ENCODE measurements at regions not wholly inside any gene's neighbourhood (a gene's known extent, or its start where the extent isn't known, plus 50 kb on each side); places are given as distances from the start of the nearest gene placed in this dataset.

GRCh38 chr2:234368861-234369261 lies 128.0 kb downstream of the ARL4C start:
- Histone ChIP-seq H3F3A (ENCODE audit: control insufficient read depth, insufficient read depth) (no peaks in the 10 kb centered on the region), H3K4me1 (ENCODE audit: control insufficient read depth, low read length) (no peaks in the 10 kb centered on the region), H3K27ac (ENCODE audit: low read depth, low read length) (no peak overlapping the region), H3K27me3 (ENCODE audit: control insufficient read depth, low read length) (no peaks in the 10 kb centered on the region), H3K4me2 (ENCODE audit: low read length) (no peak overlapping the region), H3K9me3 (ENCODE audit: control insufficient read depth, insufficient read depth, low read length) (no peaks in the 10 kb centered on the region), H3K79me2 (ENCODE audit: control insufficient read depth, low read length) (no peaks in the 10 kb centered on the region), H3K9me2 (replicated peaks; ENCODE audit: control insufficient read depth, low read length) (no peaks in the 10 kb centered on the region), H4K20me1 (ENCODE audit: control insufficient read depth, insufficient read depth, low read depth, low read length) (no peaks in the 10 kb centered on the region), H3K36me3 (ENCODE audit: control insufficient read depth, low read length) (no peaks in the 10 kb centered on the region), H3K4me3 (ENCODE audit: low read length) (no peak overlapping the region)
- no peak for TF ChIP-seq CTCF (IDR thresholded peaks at IDR 0.05; ENCODE audit: low read depth, low read length, poor library complexity, severe bottlenecking)
- no peak for TF ChIP-seq EZH2phosphoT487 (IDR thresholded peaks at IDR 0.05; ENCODE audit: borderline replicate concordance, low read length)

- no peaks in the 10 kb centered on the region for H3K79me2 ChIP-seq (ENCODE audit: control insufficient read depth, low read length)
- no peak overlapping the region for H3K4me3 ChIP-seq (ENCODE audit: low read length)
- H4K20me1 ChIP-seq (ENCODE audit: control insufficient read depth, insufficient read depth, low read depth, low read length): no peaks in the 10 kb centered on the region
- H3K4me2 ChIP-seq (ENCODE audit: low read length): no peak overlapping the region
- no peaks in the 10 kb centered on the region for H3K4me1 ChIP-seq (ENCODE audit: control insufficient read depth, low read length)
- no peaks in the 10 kb centered on the region for H3F3A ChIP-seq (ENCODE audit: control insufficient read depth, insufficient read depth)
- no peak overlapping the region for H3K27ac ChIP-seq (ENCODE audit: low read depth, low read length)
- no peaks in the 10 kb centered on the region for H3K36me3 ChIP-seq (ENCODE audit: control insufficient read depth, low read length)
- TF ChIP-seq EZH2phosphoT487 (IDR thresholded peaks at IDR 0.05; ENCODE audit: borderline replicate concordance, low read length) (no peak), CTCF (IDR thresholded peaks at IDR 0.05; ENCODE audit: low read depth, low read length, poor library complexity, severe bottlenecking) (no peak)
- no peaks in the 10 kb centered on the region for H3K27me3 ChIP-seq (ENCODE audit: control insufficient read depth, low read length)
- no peaks in the 10 kb centered on the region for H3K9me3 ChIP-seq (ENCODE audit: control insufficient read depth, insufficient read depth, low read length)
- no peaks in the 10 kb centered on the region for H3K9me2 ChIP-seq (replicated peaks; ENCODE audit: control insufficient read depth, low read length)
Observed at GRCh38 chr2:234366891-234367290, 130.0 kb downstream of the ARL4C start.

GRCh38 chr2:234364661-234365060 lies 132.2 kb downstream of the ARL4C start:
- H3K4me3 ChIP-seq (ENCODE audit: low read length): no peak overlapping the region
- no peak overlapping the region for H3K27ac ChIP-seq (ENCODE audit: low read depth, low read length)
- H3K79me2 ChIP-seq (ENCODE audit: control insufficient read depth, low read length): no peaks in the 10 kb centered on the region
- TF ChIP-seq CTCF (IDR thresholded peaks at IDR 0.05; ENCODE audit: low read depth, low read length, poor library complexity, severe bottlenecking) (no peak), EZH2phosphoT487 (IDR thresholded peaks at IDR 0.05; ENCODE audit: borderline replicate concordance, low read length) (no peak)
- H4K20me1 ChIP-seq (ENCODE audit: control insufficient read depth, insufficient read depth, low read depth, low read length): no peaks in the 10 kb centered on the region
- no peaks in the 10 kb centered on the region for H3K9me2 ChIP-seq (replicated peaks; ENCODE audit: control insufficient read depth, low read length)
- no peaks in the 10 kb centered on the region for H3K9me3 ChIP-seq (ENCODE audit: control insufficient read depth, insufficient read depth, low read length)
- H3F3A ChIP-seq (ENCODE audit: control insufficient read depth, insufficient read depth): no peaks in the 10 kb centered on the region
- H3K27me3 ChIP-seq (ENCODE audit: control insufficient read depth, low read length): no peaks in the 10 kb centered on the region
- no peaks in the 10 kb centered on the region for H3K36me3 ChIP-seq (ENCODE audit: control insufficient read depth, low read length)
- no peak overlapping the region for H3K4me2 ChIP-seq (ENCODE audit: low read length)
- H3K4me1 ChIP-seq (ENCODE audit: control insufficient read depth, low read length): no peaks in the 10 kb centered on the region
